ENCODE measurements at regions not wholly inside any gene's neighbourhood (a gene's known extent, or its start where the extent isn't known, plus 50 kb on each side); places are given as distances from the start of the nearest gene placed in this dataset.
"Not testable (repeated sequence)": the region's sequence is repeated elsewhere in the genome, so short reads cannot be mapped to it uniquely, and the experiment has no call there.

- DNase-seq: no peak
- H3K27ac ChIP-seq (ENCODE audit: low read depth in 2 of 2, low read length in 2 of 2): no peak overlapping the region
- FAIRE-seq: no peak
Observed at GRCh38 chrX:489820-490219, 103.1 kb upstream of the PPP2R3B start.

DNA sequence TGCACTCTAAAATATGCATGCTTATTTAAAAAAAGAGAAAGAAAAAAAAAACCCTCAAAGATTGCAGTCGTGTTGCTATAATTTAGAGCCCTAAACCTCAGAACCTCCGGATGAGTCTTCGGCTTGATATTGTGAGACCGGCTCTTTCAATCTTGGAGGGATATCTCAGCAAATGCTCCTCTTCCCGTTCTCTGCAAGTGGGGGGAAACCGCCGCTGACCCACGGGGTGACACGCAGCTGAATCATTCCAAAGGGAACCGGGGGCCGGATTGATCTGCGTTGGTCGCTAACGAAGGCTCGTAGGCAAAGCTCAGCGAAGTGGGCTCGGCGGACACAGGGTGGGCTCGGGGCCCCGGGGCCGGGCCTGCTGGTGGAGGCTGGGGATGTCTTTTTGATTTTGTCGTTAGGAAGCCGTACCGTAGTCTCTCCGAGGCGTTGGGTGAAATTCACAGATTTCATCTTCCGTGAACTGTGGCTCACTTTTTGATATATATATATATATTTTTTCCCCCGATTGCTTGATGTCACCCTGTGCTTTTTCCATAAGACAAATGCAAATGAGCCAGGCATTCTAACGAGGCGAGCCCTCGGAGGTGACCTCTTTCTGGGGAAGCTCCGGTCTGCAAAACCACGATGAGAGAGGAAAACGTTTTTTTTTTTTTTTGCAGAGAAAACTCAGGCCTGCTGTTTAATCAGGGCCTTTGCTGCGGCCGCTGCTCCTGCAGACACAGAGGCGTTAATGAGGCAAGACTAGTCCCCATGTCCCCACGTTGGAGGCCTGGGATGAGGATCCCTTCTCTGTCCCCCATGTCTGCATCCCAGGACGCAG, 110.7 kb upstream of the PPP2R3B start:
- TF ChIP-seq, protein P1, sequence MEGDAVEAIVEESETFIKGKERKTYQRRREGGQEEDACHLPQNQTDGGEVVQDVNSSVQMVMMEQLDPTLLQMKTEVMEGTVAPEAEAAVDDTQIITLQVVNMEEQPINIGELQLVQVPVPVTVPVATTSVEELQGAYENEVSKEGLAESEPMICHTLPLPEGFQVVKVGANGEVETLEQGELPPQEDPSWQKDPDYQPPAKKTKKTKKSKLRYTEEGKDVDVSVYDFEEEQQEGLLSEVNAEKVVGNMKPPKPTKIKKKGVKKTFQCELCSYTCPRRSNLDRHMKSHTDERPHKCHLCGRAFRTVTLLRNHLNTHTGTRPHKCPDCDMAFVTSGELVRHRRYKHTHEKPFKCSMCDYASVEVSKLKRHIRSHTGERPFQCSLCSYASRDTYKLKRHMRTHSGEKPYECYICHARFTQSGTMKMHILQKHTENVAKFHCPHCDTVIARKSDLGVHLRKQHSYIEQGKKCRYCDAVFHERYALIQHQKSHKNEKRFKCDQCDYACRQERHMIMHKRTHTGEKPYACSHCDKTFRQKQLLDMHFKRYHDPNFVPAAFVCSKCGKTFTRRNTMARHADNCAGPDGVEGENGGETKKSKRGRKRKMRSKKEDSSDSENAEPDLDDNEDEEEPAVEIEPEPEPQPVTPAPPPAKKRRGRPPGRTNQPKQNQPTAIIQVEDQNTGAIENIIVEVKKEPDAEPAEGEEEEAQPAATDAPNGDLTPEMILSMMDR (IDR thresholded peaks at IDR 0.05; ENCODE audit: borderline replicate concordance, extremely low read depth, insufficient read depth): no peak
- Histone ChIP-seq H3K4me3 (ENCODE audit: low read length in 3 of 3) (no peak overlapping the region), H3K4me1 (ENCODE audit: control insufficient read depth in 2 of 3, insufficient read depth in 2 of 3, low read depth in 1 of 3, low read length in 3 of 3) (no peaks in the 10 kb centered on the region), H3K9ac (ENCODE audit: low read length in 3 of 3) (no peak overlapping the region), H3K9me3 (ENCODE audit: control insufficient read depth in 2 of 3, insufficient read depth in 1 of 3, low read length in 3 of 3) (peaks cover 0 to 1% (median 0%) of the 10 kb centered on the region in 3 donors), H3K27ac (ENCODE audit: low read depth in 2 of 2, low read length in 2 of 2) (no peak overlapping the region), H3K27me3 (ENCODE audit: control insufficient read depth, insufficient read depth, low read length) (peaks cover 5% of the 10 kb centered on the region), H3K36me3 (ENCODE audit: control insufficient read depth in 2 of 3, insufficient read depth in 3 of 3, low read length in 3 of 3) (no peaks in the 10 kb centered on the region)
- FAIRE-seq: no peak
- intact Hi-C loops (cut with DNase I): no loop called here
- no peak for DNase-seq

More at GRCh38 chrX:489820-490219, 103.1 kb upstream of the PPP2R3B start:
- intact Hi-C loops (cut with DNase I): no loop called here
- no peaks in the 10 kb centered on the region for H3K4me1 ChIP-seq (ENCODE audit: control insufficient read depth in 2 of 3, insufficient read depth in 2 of 3, low read depth in 1 of 3, low read length in 3 of 3)
- H3K9me3 ChIP-seq (ENCODE audit: control insufficient read depth in 2 of 3, insufficient read depth in 1 of 3, low read length in 3 of 3): no peaks in the 10 kb centered on the region
- H3K9ac ChIP-seq (ENCODE audit: low read length in 3 of 3): no peak overlapping the region
- TF ChIP-seq, protein P1 (IDR thresholded peaks at IDR 0.05; ENCODE audit: borderline replicate concordance, extremely low read depth, insufficient read depth): no peak
- H3K4me3 ChIP-seq (ENCODE audit: low read length in 3 of 3): no peak overlapping the region
- H3K27me3 ChIP-seq (ENCODE audit: control insufficient read depth, insufficient read depth, low read length): no peaks in the 10 kb centered on the region
- H3K36me3 ChIP-seq (ENCODE audit: control insufficient read depth in 2 of 3, insufficient read depth in 3 of 3, low read length in 3 of 3): no peaks in the 10 kb centered on the region

GRCh38 chrX:498901-499300, 112.2 kb upstream of the PPP2R3B start:
- FAIRE-seq; DNase-seq; H3K4me3 ChIP-seq (ENCODE audit: low read length in 3 of 3); H3K4me1 ChIP-seq (ENCODE audit: control insufficient read depth in 2 of 3, insufficient read depth in 2 of 3, low read depth in 1 of 3, low read length in 3 of 3); intact Hi-C loops (cut with DNase I); H3K36me3 ChIP-seq (ENCODE audit: control insufficient read depth in 2 of 3, insufficient read depth in 3 of 3, low read length in 3 of 3); H3K27ac ChIP-seq (ENCODE audit: low read depth in 2 of 2, low read length in 2 of 2); H3K9me3 ChIP-seq (ENCODE audit: control insufficient read depth in 2 of 3, insufficient read depth in 1 of 3, low read length in 3 of 3); H3K9ac ChIP-seq (ENCODE audit: low read length in 3 of 3); H3K27me3 ChIP-seq (ENCODE audit: control insufficient read depth, insufficient read depth, low read length): not testable (repeated sequence)

GRCh38 chrX:499870-500364, 113.2 kb upstream of the PPP2R3B start:
- TF ChIP-seq, protein P1 (IDR thresholded peaks at IDR 0.05; ENCODE audit: borderline replicate concordance, extremely low read depth, insufficient read depth): no peak
- FAIRE-seq: no peak
- intact Hi-C loops (cut with DNase I): no loop called here

More at GRCh38 chrX:499870-500364, 113.2 kb upstream of the PPP2R3B start:
- Histone ChIP-seq H3K27ac (ENCODE audit: low read depth in 2 of 2, low read length in 2 of 2) (no peak overlapping the region), H3K9me3 (ENCODE audit: control insufficient read depth in 2 of 3, insufficient read depth in 1 of 3, low read length in 3 of 3) (peaks cover 0 to 4% (median 0%) of the 10 kb centered on the region in 3 donors), H3K36me3 (ENCODE audit: control insufficient read depth in 2 of 3, insufficient read depth in 3 of 3, low read length in 3 of 3) (no peaks in the 10 kb centered on the region), H3K9ac (ENCODE audit: low read length in 3 of 3) (no peak overlapping the region), H3K4me1 (ENCODE audit: control insufficient read depth in 2 of 3, insufficient read depth in 2 of 3, low read depth in 1 of 3, low read length in 3 of 3) (no peaks in the 10 kb centered on the region), H3K4me3 (ENCODE audit: low read length in 3 of 3) (no peak overlapping the region), H3K27me3 (ENCODE audit: control insufficient read depth, insufficient read depth, low read length) (peaks cover 5% of the 10 kb centered on the region)
- no peak for DNase-seq
